IMR-90 (cell line): ENCODE measurements at regions not wholly inside any gene's neighbourhood (a gene's known extent, or its start where the extent isn't known, plus 50 kb on each side); places are given as distances from the start of the nearest gene placed in this dataset.

Experiments used
- ATAC-seq: fragments of 200-7000 bp; cut with Tn5 transposase; 2 replicates; pipeline ENCODE4 v1.9.1; 2020; ENCODE audit warnings: low read depth, mild to moderate bottlenecking, moderate library complexity
- BruUV-seq: library from RNA; stranded (reverse); fragments of 400-500 nt; replicated peaks from 2 replicates; lab custom pipeline; 2021; lab: Mats Ljungman, UMichigan
- CTCF ChIA-PET: fragments of 300-600 bp; formaldehyde crosslinking; extraction: SDS; loops from one replicate; lab custom pipeline; 2021; ENCODE audit warnings: antibody characterized with exemption; lab: Yijun Ruan, JAX
- POLR2A ChIA-PET: fragments of 300-600 bp; sonication (Branson Sonifier 250); formaldehyde crosslinking; loops from one replicate; lab custom pipeline; 2022; ENCODE audit warnings: antibody characterized with exemption; ENCODE audit not compliant: unreplicated experiment; lab: Charles Lee
- DNase-seq: peaks from one replicate; pipeline ENCODE4 v3.0.0; 2013
- H2AFZ ChIP-seq: replicated peaks from 2 replicates; pipeline ENCODE3; 2013; ENCODE audit warnings: low read length, mild to moderate bottlenecking; ENCODE audit not compliant: poor library complexity
- H2AK5ac ChIP-seq: 2 replicates; pipeline ENCODE4 v1.6.1; 2013; ENCODE audit warnings: low read depth, low read length, inconsistent platforms
- H2AK9ac ChIP-seq: replicated peaks from 2 replicates; pipeline ENCODE3; 2013; ENCODE audit warnings: mild to moderate bottlenecking, low read depth, low read length, moderate library complexity; ENCODE audit not compliant: poor library complexity
- H2BK120ac ChIP-seq: 2 replicates; pipeline ENCODE4 v1.6.1; 2013; ENCODE audit warnings: low read depth, low read length, inconsistent platforms
- H2BK15ac ChIP-seq: 3 replicates; pipeline ENCODE4 v1.6.1; 2013; ENCODE audit warnings: low read depth, low read length, inconsistent platforms
- H2BK20ac ChIP-seq: 2 replicates; pipeline ENCODE4 v1.6.1; 2013; ENCODE audit warnings: low read depth, mild to moderate bottlenecking, inconsistent platforms, low read length, moderate library complexity
- H2BK5ac ChIP-seq: 2 replicates; pipeline ENCODE4 v1.6.1; 2013; ENCODE audit warnings: mild to moderate bottlenecking, low read depth, low read length, inconsistent platforms; ENCODE audit not compliant: poor library complexity, severe bottlenecking
- H3K14ac ChIP-seq: replicated peaks from 2 replicates; pipeline ENCODE4 v1.6.1; 2013; ENCODE audit warnings: low read depth, low read length, inconsistent platforms
- H3K18ac ChIP-seq: 2 replicates; pipeline ENCODE4 v1.6.1; 2013; ENCODE audit warnings: low read depth, low read length, control low read depth
- H3K23ac ChIP-seq: 2 replicates; pipeline ENCODE4 v1.6.1; 2013; ENCODE audit warnings: low read depth, low read length, inconsistent platforms
- H3K27ac ChIP-seq: 2 replicates; pipeline ENCODE4 v1.5.1; 2013; ENCODE audit warnings: mild to moderate bottlenecking, control low read depth, low read length; ENCODE audit not compliant: insufficient read depth
- H3K27me3 ChIP-seq: 2 replicates; pipeline ENCODE4 v1.6.1; 2013; ENCODE audit warnings: low read length; ENCODE audit not compliant: control insufficient read depth, insufficient read depth
- H3K36me3 ChIP-seq: 2 replicates; pipeline ENCODE4 v1.6.1; 2013; ENCODE audit warnings: low read length, mixed read lengths; ENCODE audit not compliant: control insufficient read depth, insufficient read depth
- H3K4ac ChIP-seq: 2 replicates; pipeline ENCODE4 v1.6.1; 2013; ENCODE audit warnings: low read depth, low read length, inconsistent platforms
- H3K4me1 ChIP-seq: 2 replicates; pipeline ENCODE4 v1.6.1; 2013; ENCODE audit warnings: low read length, mixed read lengths; ENCODE audit not compliant: control insufficient read depth, insufficient read depth
- H3K4me2 ChIP-seq: 2 replicates; pipeline ENCODE4 v1.6.1; 2013; ENCODE audit warnings: low read depth, mild to moderate bottlenecking, control low read depth, low read length, moderate library complexity
- H3K4me3 ChIP-seq: 2 replicates; pipeline ENCODE4 v1.5.1; 2013; ENCODE audit warnings: low read depth, mild to moderate bottlenecking, control low read depth, low read length, moderate library complexity; ENCODE audit not compliant: insufficient read depth
- H3K56ac ChIP-seq: 2 replicates; pipeline ENCODE4 v1.6.1; 2013; ENCODE audit warnings: low read length, inconsistent platforms; ENCODE audit not compliant: insufficient read depth; ENCODE audit errors: extremely low read depth
- H3K79me1 ChIP-seq, 2 experiments: 2 replicates each; pipeline ENCODE4 v1.6.1; 2013; ENCODE audit warnings: low read length in 2 of 2, inconsistent platforms in 1 of 2, low read depth in 1 of 2
- H3K9ac ChIP-seq: 2 replicates; pipeline ENCODE4 v1.6.1; 2013; ENCODE audit warnings: low read depth, low read length, control low read depth
- H3K9me1 ChIP-seq: 2 replicates; pipeline ENCODE4 v1.6.1; 2013; ENCODE audit warnings: low read length, inconsistent platforms; ENCODE audit not compliant: insufficient read depth
- H3K9me3 ChIP-seq: 2 replicates; pipeline ENCODE4 v1.6.1; 2013; ENCODE audit warnings: low read length; ENCODE audit not compliant: control insufficient read depth, insufficient read depth
- H4K20me1 ChIP-seq: 2 replicates; pipeline ENCODE4 v1.6.1; 2013; ENCODE audit warnings: low read length, inconsistent platforms; ENCODE audit not compliant: insufficient read depth
- H4K5ac ChIP-seq: 2 replicates; pipeline ENCODE4 v1.6.1; 2013; ENCODE audit warnings: mild to moderate bottlenecking, low read depth, low read length, control low read depth
- H4K8ac ChIP-seq, 2 experiments: 2 replicates each; pipeline ENCODE4 v1.6.1; 2013; ENCODE audit warnings: low read depth in 2 of 2, low read length in 2 of 2, control low read depth in 1 of 2, inconsistent platforms in 1 of 2
- H4K91ac ChIP-seq: 2 replicates; pipeline ENCODE4 v1.6.1; 2013; ENCODE audit warnings: low read depth, low read length, inconsistent platforms; ENCODE audit not compliant: insufficient read depth
- BHLHE40 ChIP-seq: fragments of 150-350 bp; IDR thresholded peaks from 2 replicates; pipeline ENCODE4 v1.6.1; 2016; ENCODE audit warnings: mild to moderate bottlenecking, low read depth, low read length
- CEBPB ChIP-seq: IDR thresholded peaks from 2 replicates; pipeline ENCODE4 v1.6.1; 2012; ENCODE audit warnings: low read depth, low read length, improper control_type of control experiment
- CHD1 ChIP-seq: IDR thresholded peaks from 2 replicates; pipeline ENCODE4 v1.6.1; 2012; ENCODE audit warnings: low read depth, low read length, improper control_type of control experiment
- FOS ChIP-seq: fragments of 150-350 bp; IDR thresholded peaks from 2 replicates; pipeline ENCODE4 v1.6.1; 2016; ENCODE audit warnings: low read depth, low read length
- MAFK ChIP-seq: IDR thresholded peaks from 2 replicates; pipeline ENCODE4 v1.6.1; 2012; ENCODE audit warnings: low read depth, low read length, improper control_type of control experiment
- MAZ ChIP-seq: IDR thresholded peaks from 2 replicates; pipeline ENCODE4 v1.6.1; 2012; ENCODE audit warnings: low read depth, mild to moderate bottlenecking, low read length, improper control_type of control experiment, moderate library complexity, borderline replicate concordance
- MXI1 ChIP-seq: IDR thresholded peaks from 2 replicates; pipeline ENCODE4 v1.6.1; 2012; ENCODE audit warnings: low read depth, mild to moderate bottlenecking, low read length, moderate library complexity, borderline replicate concordance
- NFE2L2 ChIP-seq: fragments of 150-350 bp; IDR thresholded peaks from 2 replicates; pipeline ENCODE4 v1.6.1; 2016; ENCODE audit warnings: low read depth, mild to moderate bottlenecking, low read length
- POLR2A ChIP-seq: IDR thresholded peaks from 2 replicates; pipeline ENCODE4 v1.6.1; 2012; ENCODE audit warnings: mild to moderate bottlenecking, low read depth, low read length
- RAD21 ChIP-seq: IDR thresholded peaks from 2 replicates; pipeline ENCODE4 v1.6.1; 2012; ENCODE audit warnings: low read length, improper control_type of control experiment
- RCOR1 ChIP-seq: IDR thresholded peaks from 2 replicates; pipeline ENCODE4 v1.6.1; 2012; ENCODE audit warnings: mild to moderate bottlenecking, low read length, improper control_type of control experiment; ENCODE audit not compliant: insufficient replicate concordance
- RFX5 ChIP-seq: IDR thresholded peaks from 2 replicates; pipeline ENCODE4 v1.8.0; 2012; ENCODE audit warnings: low read depth, mild to moderate bottlenecking, low read length, moderate library complexity
- SMC3 ChIP-seq: fragments of 150-350 bp; IDR thresholded peaks from 2 replicates; pipeline ENCODE4 v1.6.1; 2016; ENCODE audit warnings: low read depth, mild to moderate bottlenecking, antibody characterized with exemption, low read length, moderate library complexity
- WGBS, 2 experiments: methylation state at CpG; one replicate each; pipeline versions ENCODE4 v1.1.5 to v1.1.7; 2013; ENCODE audit warnings: missing lambda C conversion rate in 2 of 2; ENCODE audit not compliant: insufficient read length in 1 of 2; ENCODE audit errors: extremely low coverage in 2 of 2; 5-methylcytosine and 5-hydroxymethylcytosine counted together
- dilution Hi-C: fragments of 300-500 bp; cut with HindIII; formaldehyde crosslinking; loops from one replicate; pipeline ENCODE4 v1.14.3; 2018; ENCODE audit warnings: low sequenced_read_pairs; ENCODE audit not compliant: unreplicated experiment
- in situ Hi-C: fragments of 300-500 bp; cut with MboI; formaldehyde crosslinking; loops from 3 replicates; pipeline ENCODE4 v1.14.3; 2019; ENCODE audit warnings: low sequenced_read_pairs, inconsistent platforms, mixed read lengths
- intact Hi-C: fragments of 100-400 bp; cut with micrococcal nuclease; formaldehyde crosslinking; loops from 2 replicates; pipeline ENCODE4 v1.10.0; 2022
- TF ChIP-seq, protein P1 (sequence below): fragments of 150-350 bp; IDR thresholded peaks from 2 replicates; pipeline ENCODE4 v1.6.1; 2017; ENCODE audit warnings: mild to moderate bottlenecking, antibody characterized with exemption, low read length, low read depth
- TF ChIP-seq, protein P2 (sequence below): fragments of 150-350 bp; IDR thresholded peaks from 2 replicates; pipeline ENCODE4 v1.6.1; 2016; ENCODE audit warnings: low read depth, mild to moderate bottlenecking, low read length, moderate library complexity, borderline replicate concordance
- TF ChIP-seq, protein P3 (sequence below): conservative IDR thresholded peaks from 2 replicates; pipeline ENCODE4 v1.5.1; 2012; ENCODE audit warnings: mild to moderate bottlenecking, low read depth, low read length, improper control_type of control experiment

DNA sequence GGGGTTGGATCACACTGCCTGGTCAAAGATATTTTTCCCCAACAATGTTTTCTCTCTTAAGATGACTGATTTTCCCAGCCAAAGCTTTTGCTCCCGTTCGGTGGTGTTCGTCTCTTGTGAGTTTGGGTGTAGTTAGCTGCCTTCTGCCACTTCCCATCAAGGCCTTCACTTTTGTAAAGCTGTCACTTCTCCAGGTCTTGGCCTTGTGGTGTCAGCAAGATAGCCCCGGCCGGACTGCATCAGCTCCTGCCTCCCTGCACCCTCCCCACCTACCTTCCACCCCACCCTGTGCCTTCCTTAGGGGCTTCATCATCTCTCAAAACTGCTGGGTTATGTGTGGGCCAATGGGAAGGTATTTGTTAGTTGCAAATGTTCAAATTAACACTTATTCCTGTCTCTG is 228.9 kb downstream of the BCL11A start:
- TF ChIP-seq FOS (no peak), POLR2A (no peak), RCOR1 (no peak), CHD1 (no peak), MAFK (no peak), SMC3 (no peak), BHLHE40 (no peak), MXI1 (no peak), NFE2L2 (no peak), RFX5 (no peak), CEBPB (no peak), MAZ (no peak), RAD21 (no peak)
- TF ChIP-seq, protein P1, sequence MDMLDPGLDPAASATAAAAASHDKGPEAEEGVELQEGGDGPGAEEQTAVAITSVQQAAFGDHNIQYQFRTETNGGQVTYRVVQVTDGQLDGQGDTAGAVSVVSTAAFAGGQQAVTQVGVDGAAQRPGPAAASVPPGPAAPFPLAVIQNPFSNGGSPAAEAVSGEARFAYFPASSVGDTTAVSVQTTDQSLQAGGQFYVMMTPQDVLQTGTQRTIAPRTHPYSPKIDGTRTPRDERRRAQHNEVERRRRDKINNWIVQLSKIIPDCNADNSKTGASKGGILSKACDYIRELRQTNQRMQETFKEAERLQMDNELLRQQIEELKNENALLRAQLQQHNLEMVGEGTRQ, result no peak
- TF ChIP-seq, protein P2, sequence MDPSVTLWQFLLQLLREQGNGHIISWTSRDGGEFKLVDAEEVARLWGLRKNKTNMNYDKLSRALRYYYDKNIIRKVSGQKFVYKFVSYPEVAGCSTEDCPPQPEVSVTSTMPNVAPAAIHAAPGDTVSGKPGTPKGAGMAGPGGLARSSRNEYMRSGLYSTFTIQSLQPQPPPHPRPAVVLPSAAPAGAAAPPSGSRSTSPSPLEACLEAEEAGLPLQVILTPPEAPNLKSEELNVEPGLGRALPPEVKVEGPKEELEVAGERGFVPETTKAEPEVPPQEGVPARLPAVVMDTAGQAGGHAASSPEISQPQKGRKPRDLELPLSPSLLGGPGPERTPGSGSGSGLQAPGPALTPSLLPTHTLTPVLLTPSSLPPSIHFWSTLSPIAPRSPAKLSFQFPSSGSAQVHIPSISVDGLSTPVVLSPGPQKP, result no peak
- TF ChIP-seq, protein P3, sequence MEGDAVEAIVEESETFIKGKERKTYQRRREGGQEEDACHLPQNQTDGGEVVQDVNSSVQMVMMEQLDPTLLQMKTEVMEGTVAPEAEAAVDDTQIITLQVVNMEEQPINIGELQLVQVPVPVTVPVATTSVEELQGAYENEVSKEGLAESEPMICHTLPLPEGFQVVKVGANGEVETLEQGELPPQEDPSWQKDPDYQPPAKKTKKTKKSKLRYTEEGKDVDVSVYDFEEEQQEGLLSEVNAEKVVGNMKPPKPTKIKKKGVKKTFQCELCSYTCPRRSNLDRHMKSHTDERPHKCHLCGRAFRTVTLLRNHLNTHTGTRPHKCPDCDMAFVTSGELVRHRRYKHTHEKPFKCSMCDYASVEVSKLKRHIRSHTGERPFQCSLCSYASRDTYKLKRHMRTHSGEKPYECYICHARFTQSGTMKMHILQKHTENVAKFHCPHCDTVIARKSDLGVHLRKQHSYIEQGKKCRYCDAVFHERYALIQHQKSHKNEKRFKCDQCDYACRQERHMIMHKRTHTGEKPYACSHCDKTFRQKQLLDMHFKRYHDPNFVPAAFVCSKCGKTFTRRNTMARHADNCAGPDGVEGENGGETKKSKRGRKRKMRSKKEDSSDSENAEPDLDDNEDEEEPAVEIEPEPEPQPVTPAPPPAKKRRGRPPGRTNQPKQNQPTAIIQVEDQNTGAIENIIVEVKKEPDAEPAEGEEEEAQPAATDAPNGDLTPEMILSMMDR, result no peak
- H3K27ac ChIP-seq, result no peak overlapping the region
- no peak overlapping the region for H3K23ac ChIP-seq
- no CpG with 5 or more reads among the region's 5 CpGs for WGBS, 2 experiments
- H3K9me3 ChIP-seq, result no peaks in the 10 kb centered on the region
- POLR2A ChIA-PET, result no interaction called here
- DNase-seq (no peak), ATAC-seq (no peak)
- H4K8ac ChIP-seq, result no peak overlapping the region
- H2AK5ac ChIP-seq, result no peak overlapping the region
- no peak overlapping the region for H3K14ac ChIP-seq
- H4K91ac ChIP-seq, result no peak overlapping the region
- no peaks in the 10 kb centered on the region for H3K27me3 ChIP-seq
- no peak overlapping the region for H2BK120ac ChIP-seq
- H3K79me1 ChIP-seq, result no peaks in the 10 kb centered on the region
- H4K20me1 ChIP-seq, result no peaks in the 10 kb centered on the region
- no peak overlapping the region for H3K4ac ChIP-seq
- H3K4me1 ChIP-seq, result no peaks in the 10 kb centered on the region
- H2BK20ac ChIP-seq, result no peak overlapping the region
- no peaks in the 10 kb centered on the region for H3K36me3 ChIP-seq
- no peak overlapping the region for H2AFZ ChIP-seq
- in situ Hi-C loops (no loop called here), dilution Hi-C loops (no loop called here), intact Hi-C loops (no loop called here)
- H3K4me2 ChIP-seq, result no peak overlapping the region
- H2AK9ac ChIP-seq, result no peak overlapping the region
- no TSS peak for BruUV-seq
- no peak overlapping the region for H3K56ac ChIP-seq
- H3K9ac ChIP-seq, result no peak overlapping the region
- no peak overlapping the region for H4K5ac ChIP-seq
- H2BK15ac ChIP-seq, result no peak overlapping the region
- no peak overlapping the region for H2BK5ac ChIP-seq
- no peak overlapping the region for H3K4me3 ChIP-seq
- CTCF ChIA-PET, result no interaction called here
- no peak overlapping the region for H3K18ac ChIP-seq
- no peaks in the 10 kb centered on the region for H3K9me1 ChIP-seq
